HEK293 (cell line): ENCODE measurements at regions not wholly inside any gene's neighbourhood (a gene's known extent, or its start where the extent isn't known, plus 50 kb on each side); places are given as distances from the start of the nearest gene placed in this dataset.

Experiments used
- CTCF ChIA-PET: fragments of 350-600 bp; formaldehyde crosslinking; extraction: SDS; loops from one replicate; lab custom pipeline; 2021; ENCODE audit warnings: antibody characterized with exemption; lab: Yijun Ruan, JAX
- POLR2A ChIA-PET: fragments of 300-600 bp; formaldehyde crosslinking; extraction: SDS; loops from one replicate; lab custom pipeline; 2020; ENCODE audit warnings: antibody characterized with exemption, inconsistent platforms; lab: Yijun Ruan, JAX
- H3K27ac ChIP-seq: fragments of 200-500 bp; sonication (Bioruptor generic); 2 replicates; pipeline ENCODE4 v1.5.1; 2014; ENCODE audit warnings: low read depth, low read length, control low read depth, inconsistent platforms; ENCODE audit errors: extremely low read depth
- H3K36me3 ChIP-seq, 2 experiments: fragments of 200-500 bp in 1 of 2; sonication (Bioruptor generic) in 1 of 2; 1 replicate in 1 of 2; 2 replicates in 1 of 2; pipeline ENCODE4 v1.5.1; 2014 to 2017; ENCODE audit warnings: inconsistent platforms in 2 of 2, low read length in 2 of 2; ENCODE audit not compliant: control insufficient read depth in 2 of 2, insufficient read depth in 1 of 2
- H3K4me1 ChIP-seq: fragments of 200-500 bp; sonication (Bioruptor generic); 2 replicates; pipeline ENCODE4 v1.5.1; 2014; ENCODE audit warnings: mild to moderate bottlenecking, low read length, inconsistent platforms; ENCODE audit not compliant: control insufficient read depth, insufficient read depth
- H3K4me3 ChIP-seq: 2 replicates; pipeline ENCODE4 v1.5.1; 2011; ENCODE audit warnings: low read depth, mild to moderate bottlenecking, control low read depth, low read length, moderate library complexity
- H3K9me3 ChIP-seq: fragments of 200-500 bp; sonication (Bioruptor generic); 2 replicates; pipeline ENCODE4 v1.5.1; 2014; ENCODE audit warnings: low read depth, low read length, inconsistent platforms; ENCODE audit not compliant: control insufficient read depth, insufficient read depth
- BCL11B ChIP-seq: fragments of 450-650 bp; formaldehyde crosslinking; IDR thresholded peaks from 2 replicates; pipeline ENCODE4 v1.5.1; 2016; ENCODE audit warnings: low read depth, missing biosample characterization, missing genetic modification characterization
- ELK4 ChIP-seq: IDR thresholded peaks from 2 replicates; pipeline ENCODE4 v1.6.1; 2011; ENCODE audit warnings: mild to moderate bottlenecking, low read depth, low read length, borderline replicate concordance
- HOXC10 ChIP-seq: sonication (generic); formaldehyde crosslinking; IDR thresholded peaks from 2 replicates; pipeline ENCODE4 v1.8.1; 2023; ENCODE audit warnings: mild to moderate bottlenecking, missing genetic modification reagents
- KLF10 ChIP-seq: fragments of 450-650 bp; IDR thresholded peaks from 2 replicates; pipeline ENCODE4 v1.5.1; 2018; ENCODE audit warnings: missing biosample characterization, mild to moderate bottlenecking, missing genetic modification characterization
- TRIM28 ChIP-seq: IDR thresholded peaks from 2 replicates; pipeline ENCODE4 v1.6.1; 2011; ENCODE audit warnings: low read length, control low read depth, borderline replicate concordance
- ZBTB11 ChIP-seq: fragments of 450-650 bp; formaldehyde crosslinking; conservative IDR thresholded peaks from 2 replicates; pipeline ENCODE4 v1.5.1; 2016; ENCODE audit warnings: low read depth, missing biosample characterization, missing genetic modification characterization
- ZBTB8A ChIP-seq: fragments of 450-650 bp; formaldehyde crosslinking; IDR thresholded peaks from 2 replicates; pipeline ENCODE4 v1.5.1; 2016; ENCODE audit warnings: missing biosample characterization, missing genetic modification characterization
- ZNF138 ChIP-seq: fragments of 450-650 bp; formaldehyde crosslinking; IDR thresholded peaks from 2 replicates; pipeline ENCODE4 v1.5.1; 2016; ENCODE audit warnings: missing biosample characterization, missing genetic modification characterization, borderline replicate concordance
- ZNF140 ChIP-seq: fragments of 450-650 bp; formaldehyde crosslinking; IDR thresholded peaks from 2 replicates; pipeline ENCODE4 v1.5.1; 2016; ENCODE audit warnings: missing biosample characterization, missing genetic modification characterization
- ZNF202 ChIP-seq: fragments of 450-650 bp; formaldehyde crosslinking; IDR thresholded peaks from 2 replicates; pipeline ENCODE4 v1.5.1; 2016; ENCODE audit warnings: missing biosample characterization, missing genetic modification characterization, borderline replicate concordance
- ZNF433 ChIP-seq: fragments of 450-650 bp; formaldehyde crosslinking; IDR thresholded peaks from 2 replicates; pipeline ENCODE4 v1.5.1; 2016; ENCODE audit warnings: missing biosample characterization, missing genetic modification characterization, low read depth
- ZNF529 ChIP-seq: fragments of 450-650 bp; formaldehyde crosslinking; IDR thresholded peaks from 2 replicates; pipeline ENCODE4 v1.5.1; 2017; ENCODE audit warnings: missing genetic modification characterization, missing biosample characterization; ENCODE audit not compliant: insufficient replicate concordance
- ZNF600 ChIP-seq: fragments of 450-650 bp; formaldehyde crosslinking; IDR thresholded peaks from 2 replicates; pipeline ENCODE4 v1.5.1; 2016; ENCODE audit warnings: missing biosample characterization, missing genetic modification characterization
- ZNF623 ChIP-seq: fragments of 450-650 bp; formaldehyde crosslinking; IDR thresholded peaks from 2 replicates; pipeline ENCODE4 v1.5.1; 2016; ENCODE audit warnings: missing biosample characterization, missing genetic modification characterization
- ZSCAN23 ChIP-seq: fragments of 450-650 bp; formaldehyde crosslinking; IDR thresholded peaks from 2 replicates; pipeline ENCODE4 v1.5.1; 2016; ENCODE audit warnings: missing biosample characterization, missing genetic modification characterization
- ZXDB ChIP-seq: fragments of 450-650 bp; formaldehyde crosslinking; IDR thresholded peaks from 2 replicates; pipeline ENCODE4 v1.5.1; 2016; ENCODE audit warnings: missing biosample characterization, missing genetic modification characterization
- TF ChIP-seq, protein P1 (sequence below): fragments of 450-650 bp; formaldehyde crosslinking; IDR thresholded peaks from 2 replicates; pipeline ENCODE4 v1.5.1; 2016; ENCODE audit warnings: missing biosample characterization, missing genetic modification characterization, low read depth
- TF ChIP-seq, protein P2 (sequence below): fragments of 450-650 bp; formaldehyde crosslinking; IDR thresholded peaks from 2 replicates; pipeline ENCODE4 v1.5.1; 2016; ENCODE audit warnings: missing biosample characterization, missing genetic modification characterization
- TF ChIP-seq, protein P3 (sequence below): fragments of 450-650 bp; formaldehyde crosslinking; IDR thresholded peaks from 2 replicates; pipeline ENCODE4 v1.5.1; 2017; ENCODE audit warnings: missing biosample characterization, missing genetic modification characterization
- TF ChIP-seq, protein P4 (sequence below): fragments of 450-650 bp; formaldehyde crosslinking; IDR thresholded peaks from 2 replicates; pipeline ENCODE4 v1.5.1; 2016; ENCODE audit warnings: missing biosample characterization, missing genetic modification characterization

DNA sequence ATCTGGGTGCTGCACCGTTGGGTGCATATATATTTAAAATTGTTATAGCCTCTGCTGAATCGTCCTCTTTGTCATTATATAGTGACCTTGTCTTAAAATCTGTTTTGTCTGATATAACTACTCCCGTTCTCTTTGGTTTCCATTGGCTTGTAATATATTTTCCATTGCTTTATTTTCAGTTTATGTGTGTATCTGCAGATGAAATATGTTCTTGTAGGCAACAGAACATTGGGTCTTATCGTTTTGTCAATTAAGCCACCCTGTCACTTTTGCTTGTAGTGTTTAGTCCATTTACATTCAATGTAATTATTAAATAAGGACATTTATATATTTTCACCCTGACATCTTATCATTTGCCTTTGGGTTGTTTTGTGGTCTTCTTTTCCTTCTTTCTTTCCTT, 933.9 kb downstream of the EPHA7 start (continued):
- TF ChIP-seq, protein P1, sequence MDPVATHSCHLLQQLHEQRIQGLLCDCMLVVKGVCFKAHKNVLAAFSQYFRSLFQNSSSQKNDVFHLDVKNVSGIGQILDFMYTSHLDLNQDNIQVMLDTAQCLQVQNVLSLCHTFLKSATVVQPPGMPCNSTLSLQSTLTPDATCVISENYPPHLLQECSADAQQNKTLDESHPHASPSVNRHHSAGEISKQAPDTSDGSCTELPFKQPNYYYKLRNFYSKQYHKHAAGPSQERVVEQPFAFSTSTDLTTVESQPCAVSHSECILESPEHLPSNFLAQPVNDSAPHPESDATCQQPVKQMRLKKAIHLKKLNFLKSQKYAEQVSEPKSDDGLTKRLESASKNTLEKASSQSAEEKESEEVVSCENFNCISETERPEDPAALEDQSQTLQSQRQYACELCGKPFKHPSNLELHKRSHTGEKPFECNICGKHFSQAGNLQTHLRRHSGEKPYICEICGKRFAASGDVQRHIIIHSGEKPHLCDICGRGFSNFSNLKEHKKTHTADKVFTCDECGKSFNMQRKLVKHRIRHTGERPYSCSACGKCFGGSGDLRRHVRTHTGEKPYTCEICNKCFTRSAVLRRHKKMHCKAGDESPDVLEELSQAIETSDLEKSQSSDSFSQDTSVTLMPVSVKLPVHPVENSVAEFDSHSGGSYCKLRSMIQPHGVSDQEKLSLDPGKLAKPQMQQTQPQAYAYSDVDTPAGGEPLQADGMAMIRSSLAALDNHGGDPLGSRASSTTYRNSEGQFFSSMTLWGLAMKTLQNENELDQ: no peak
- TF ChIP-seq TRIM28: peak; percentile 81
- TF ChIP-seq, all 188 proteins: peak for 3

GRCh38 chr6:92479831-92480230, 939.5 kb downstream of the EPHA7 start:
- H3K4me3 ChIP-seq: no peak overlapping the region
- POLR2A ChIA-PET: no interaction called here
- no peak for TF ChIP-seq ZSCAN23 (tag by site-specific recombination)
- H3K9me3 ChIP-seq: no peaks in the 10 kb centered on the region
- CTCF ChIA-PET: interaction anchor here (0.7 kb wide), 1 partner anchor 18 kb away, joined by 3 read pairs; no protein-coding TSS in a partner anchor
- no peaks in the 10 kb centered on the region for H3K4me1 ChIP-seq
- no peak overlapping the region for H3K27ac ChIP-seq
- H3K36me3 ChIP-seq: no peaks in the 10 kb centered on the region

DNA sequence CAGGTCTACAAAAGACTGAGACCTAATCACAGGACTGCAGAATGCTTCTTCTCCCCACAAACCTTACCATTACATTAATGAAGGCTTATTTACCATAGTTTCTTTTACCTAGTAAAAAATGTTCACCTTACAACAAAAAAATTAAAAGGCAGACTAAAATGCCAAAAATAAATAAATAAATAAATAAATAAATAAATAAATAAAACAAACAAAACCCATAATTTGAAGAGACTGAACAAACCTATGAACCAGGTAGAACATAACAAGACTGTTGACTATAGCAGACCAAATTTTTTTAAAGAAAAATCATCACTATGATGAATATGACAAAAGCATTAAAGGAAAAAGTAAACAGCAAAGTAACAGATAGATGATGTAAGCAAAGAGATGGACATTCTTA, 946.3 kb downstream of the EPHA7 start:
- H3K36me3 ChIP-seq: no peaks in the 10 kb centered on the region
- POLR2A ChIA-PET: no interaction called here
- H3K9me3 ChIP-seq: no peaks in the 10 kb centered on the region
- H3K4me1 ChIP-seq: no peaks in the 10 kb centered on the region
- H3K4me3 ChIP-seq: no peak overlapping the region
- CTCF ChIA-PET: no interaction called here
- no peak overlapping the region for H3K27ac ChIP-seq
- TF ChIP-seq ZXDB (tag by site-specific recombination) (peak; percentile 55; the same call in 1 of the 2 replicates), BCL11B (tag by site-specific recombination) (no peak), ZNF433 (tag by site-specific recombination) (peak; percentile 38; the same call in 1 of the 2 replicates), ZNF600 (tag by site-specific recombination) (no peak), HOXC10 (CRISPR knock-in tag) (no peak), KLF10 (tag by site-specific recombination) (no peak), ZBTB8A (tag by site-specific recombination) (peak; percentile 54; the same call in 1 of the 2 replicates), ZNF623 (peak; percentile 68), ZBTB11 (tag by site-specific recombination) (peak; percentile 67), ELK4 (no peak), ZNF202 (peak; percentile 90; the same call in 1 of the 2 replicates), ZNF140 (tag by site-specific recombination) (0 out of 2 replicates have a peak, but pooled peaks have one; percentile 64), ZNF529 (tag by site-specific recombination) (peak; percentile 24), ZNF138 (tag by site-specific recombination) (0 out of 2 replicates have a peak, but pooled peaks have one; percentile 63)
- TF ChIP-seq, protein P2, sequence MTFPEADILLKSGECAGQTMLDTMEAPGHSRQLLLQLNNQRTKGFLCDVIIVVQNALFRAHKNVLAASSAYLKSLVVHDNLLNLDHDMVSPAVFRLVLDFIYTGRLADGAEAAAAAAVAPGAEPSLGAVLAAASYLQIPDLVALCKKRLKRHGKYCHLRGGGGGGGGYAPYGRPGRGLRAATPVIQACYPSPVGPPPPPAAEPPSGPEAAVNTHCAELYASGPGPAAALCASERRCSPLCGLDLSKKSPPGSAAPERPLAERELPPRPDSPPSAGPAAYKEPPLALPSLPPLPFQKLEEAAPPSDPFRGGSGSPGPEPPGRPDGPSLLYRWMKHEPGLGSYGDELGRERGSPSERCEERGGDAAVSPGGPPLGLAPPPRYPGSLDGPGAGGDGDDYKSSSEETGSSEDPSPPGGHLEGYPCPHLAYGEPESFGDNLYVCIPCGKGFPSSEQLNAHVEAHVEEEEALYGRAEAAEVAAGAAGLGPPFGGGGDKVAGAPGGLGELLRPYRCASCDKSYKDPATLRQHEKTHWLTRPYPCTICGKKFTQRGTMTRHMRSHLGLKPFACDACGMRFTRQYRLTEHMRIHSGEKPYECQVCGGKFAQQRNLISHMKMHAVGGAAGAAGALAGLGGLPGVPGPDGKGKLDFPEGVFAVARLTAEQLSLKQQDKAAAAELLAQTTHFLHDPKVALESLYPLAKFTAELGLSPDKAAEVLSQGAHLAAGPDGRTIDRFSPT: no peak
- TF ChIP-seq, protein P3, sequence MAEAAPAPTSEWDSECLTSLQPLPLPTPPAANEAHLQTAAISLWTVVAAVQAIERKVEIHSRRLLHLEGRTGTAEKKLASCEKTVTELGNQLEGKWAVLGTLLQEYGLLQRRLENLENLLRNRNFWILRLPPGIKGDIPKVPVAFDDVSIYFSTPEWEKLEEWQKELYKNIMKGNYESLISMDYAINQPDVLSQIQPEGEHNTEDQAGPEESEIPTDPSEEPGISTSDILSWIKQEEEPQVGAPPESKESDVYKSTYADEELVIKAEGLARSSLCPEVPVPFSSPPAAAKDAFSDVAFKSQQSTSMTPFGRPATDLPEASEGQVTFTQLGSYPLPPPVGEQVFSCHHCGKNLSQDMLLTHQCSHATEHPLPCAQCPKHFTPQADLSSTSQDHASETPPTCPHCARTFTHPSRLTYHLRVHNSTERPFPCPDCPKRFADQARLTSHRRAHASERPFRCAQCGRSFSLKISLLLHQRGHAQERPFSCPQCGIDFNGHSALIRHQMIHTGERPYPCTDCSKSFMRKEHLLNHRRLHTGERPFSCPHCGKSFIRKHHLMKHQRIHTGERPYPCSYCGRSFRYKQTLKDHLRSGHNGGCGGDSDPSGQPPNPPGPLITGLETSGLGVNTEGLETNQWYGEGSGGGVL (tag by site-specific recombination): no peak
- TF ChIP-seq, protein P4, sequence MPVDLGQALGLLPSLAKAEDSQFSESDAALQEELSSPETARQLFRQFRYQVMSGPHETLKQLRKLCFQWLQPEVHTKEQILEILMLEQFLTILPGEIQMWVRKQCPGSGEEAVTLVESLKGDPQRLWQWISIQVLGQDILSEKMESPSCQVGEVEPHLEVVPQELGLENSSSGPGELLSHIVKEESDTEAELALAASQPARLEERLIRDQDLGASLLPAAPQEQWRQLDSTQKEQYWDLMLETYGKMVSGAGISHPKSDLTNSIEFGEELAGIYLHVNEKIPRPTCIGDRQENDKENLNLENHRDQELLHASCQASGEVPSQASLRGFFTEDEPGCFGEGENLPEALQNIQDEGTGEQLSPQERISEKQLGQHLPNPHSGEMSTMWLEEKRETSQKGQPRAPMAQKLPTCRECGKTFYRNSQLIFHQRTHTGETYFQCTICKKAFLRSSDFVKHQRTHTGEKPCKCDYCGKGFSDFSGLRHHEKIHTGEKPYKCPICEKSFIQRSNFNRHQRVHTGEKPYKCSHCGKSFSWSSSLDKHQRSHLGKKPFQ (tag by site-specific recombination): no peak
